Cardiac muscle cell (in vitro differentiated cells and primary cell): ENCODE measurements at regions not wholly inside any gene's neighbourhood (a gene's known extent, or its start where the extent isn't known, plus 50 kb on each side); places are given as distances from the start of the nearest gene placed in this dataset.
"Not testable (repeated sequence)": the region's sequence is repeated elsewhere in the genome, so short reads cannot be mapped to it uniquely, and the experiment has no call there.

Experiments
- DNase-seq, 2 donors: peaks; one replicate each; pipeline versions ENCODE4 v3.0.0 to v3.0.0-alpha.2; 2010 to 2017; ENCODE audit warnings: low read depth in 1 of 2, low spot score in 1 of 2
- H3K27ac ChIP-seq: fragments of 200-600 bp; sonication (generic); 2 replicates; pipeline ENCODE4 v1.5.1; 2016
- H3K27me3 ChIP-seq: fragments of 200-600 bp; sonication (generic); 2 replicates; pipeline ENCODE4 v1.6.0; 2016; ENCODE audit warnings: control low read depth
- H3K36me3 ChIP-seq: fragments of 200-600 bp; sonication (generic); 2 replicates; pipeline ENCODE4 v1.5.1; 2016; ENCODE audit warnings: control low read depth
- H3K4me1 ChIP-seq: fragments of 200-600 bp; sonication (generic); 2 replicates; pipeline ENCODE4 v1.8.1; 2017; ENCODE audit warnings: low read depth, mild to moderate bottlenecking, mixed run types
- H3K4me3 ChIP-seq: fragments of 200-600 bp; sonication (generic); 2 replicates; pipeline ENCODE4 v1.5.1; 2016; ENCODE audit warnings: mild to moderate bottlenecking
- H3K9me3 ChIP-seq: fragments of 200-600 bp; sonication (generic); 2 replicates; pipeline ENCODE4 v1.5.1; 2017; ENCODE audit warnings: low read depth, mild to moderate bottlenecking, control low read depth
- CTCF ChIP-seq: IDR thresholded peaks from 2 replicates; pipeline ENCODE4 v1.5.1; 2012; ENCODE audit warnings: low read depth, mild to moderate bottlenecking, low read length

- DNase-seq, result peak in 1 of 2 donors; percentile 38
- H3K27ac ChIP-seq, result no peak overlapping the region
- H3K4me1 ChIP-seq, result no peaks in the 10 kb centered on the region
- no peaks in the 10 kb centered on the region for H3K36me3 ChIP-seq
- H3K4me3 ChIP-seq, result no peak overlapping the region
- no peaks in the 10 kb centered on the region for H3K9me3 ChIP-seq
- no peaks in the 10 kb centered on the region for H3K27me3 ChIP-seq
- TF ChIP-seq CTCF, result no peak
Observed at GRCh38 chr5:125455041-125455440, 708.6 kb upstream of the ZNF608 start.

DNA sequence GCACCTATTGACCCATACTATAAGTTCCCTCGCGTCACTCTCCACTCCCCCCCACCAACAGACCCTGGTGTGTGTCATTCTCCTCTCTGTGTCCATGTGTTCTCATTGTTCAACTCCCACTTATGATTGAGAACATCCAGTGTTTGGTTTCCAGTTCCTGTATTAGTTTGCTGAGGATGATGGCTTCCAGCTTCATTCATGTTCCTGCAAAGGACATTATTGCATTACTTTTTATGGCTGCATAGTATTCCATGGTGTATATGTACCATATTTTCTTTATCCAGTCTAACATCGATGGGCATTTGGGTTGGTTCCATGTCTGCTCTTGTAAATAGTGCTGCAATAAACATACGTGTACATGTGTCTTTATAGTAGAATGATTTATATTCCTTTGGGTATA lies 709.6 kb upstream of the ZNF608 start:
- not testable (repeated sequence) for H3K27me3 ChIP-seq, DNase-seq, H3K4me3 ChIP-seq, H3K4me1 ChIP-seq, H3K9me3 ChIP-seq, H3K27ac ChIP-seq, H3K36me3 ChIP-seq

DNA sequence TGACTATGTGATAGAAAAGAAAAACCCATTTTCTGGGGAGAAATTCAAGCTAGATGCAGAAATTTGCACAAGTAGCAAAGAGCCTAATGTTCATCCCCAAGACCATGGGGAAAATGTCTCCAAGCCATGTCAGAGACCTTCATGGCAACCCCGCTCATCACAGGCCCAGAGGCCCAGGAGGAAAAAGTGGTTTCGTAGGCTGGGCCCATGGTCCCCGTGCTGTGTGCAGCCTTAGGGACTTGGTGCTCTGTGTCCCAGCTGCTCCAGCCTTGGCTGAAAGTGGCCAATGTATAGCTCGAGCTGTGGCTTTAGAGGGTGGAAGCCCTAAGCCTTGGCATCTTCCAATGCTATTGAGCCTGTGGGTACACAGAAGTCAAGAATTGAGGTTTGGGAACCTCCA lies 711.2 kb upstream of the ZNF608 start:
- no peak for TF ChIP-seq CTCF
- no peaks in the 10 kb centered on the region for H3K4me1 ChIP-seq
- no peaks in the 10 kb centered on the region for H3K9me3 ChIP-seq
- no peak overlapping the region for H3K4me3 ChIP-seq
- no peaks in the 10 kb centered on the region for H3K27me3 ChIP-seq
- no peak for DNase-seq
- H3K36me3 ChIP-seq, result no peaks in the 10 kb centered on the region
- no peak overlapping the region for H3K27ac ChIP-seq

DNA sequence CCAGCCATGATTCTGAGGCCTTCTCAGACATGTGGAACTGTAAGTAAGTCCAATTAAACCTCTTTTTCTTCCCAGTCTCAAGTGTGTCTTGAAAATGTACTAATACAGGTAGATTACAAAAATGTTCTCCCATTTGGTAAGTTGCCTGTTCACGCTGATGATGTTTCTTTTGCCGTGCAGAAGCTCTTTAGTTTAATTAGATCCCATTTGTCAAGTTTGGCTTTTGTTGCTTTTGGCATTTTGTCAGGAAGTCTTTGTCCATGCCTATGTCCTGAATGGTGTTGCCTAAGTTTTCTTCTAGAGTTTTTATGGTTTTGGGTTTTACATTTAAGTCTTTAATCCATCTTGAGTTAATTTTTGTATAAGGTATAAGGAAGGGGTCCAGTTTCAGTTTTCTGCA lies 712.5 kb upstream of the ZNF608 start:
- not testable (repeated sequence) for H3K36me3 ChIP-seq, H3K4me1 ChIP-seq, H3K27ac ChIP-seq, DNase-seq, H3K9me3 ChIP-seq, H3K4me3 ChIP-seq, H3K27me3 ChIP-seq

DNA sequence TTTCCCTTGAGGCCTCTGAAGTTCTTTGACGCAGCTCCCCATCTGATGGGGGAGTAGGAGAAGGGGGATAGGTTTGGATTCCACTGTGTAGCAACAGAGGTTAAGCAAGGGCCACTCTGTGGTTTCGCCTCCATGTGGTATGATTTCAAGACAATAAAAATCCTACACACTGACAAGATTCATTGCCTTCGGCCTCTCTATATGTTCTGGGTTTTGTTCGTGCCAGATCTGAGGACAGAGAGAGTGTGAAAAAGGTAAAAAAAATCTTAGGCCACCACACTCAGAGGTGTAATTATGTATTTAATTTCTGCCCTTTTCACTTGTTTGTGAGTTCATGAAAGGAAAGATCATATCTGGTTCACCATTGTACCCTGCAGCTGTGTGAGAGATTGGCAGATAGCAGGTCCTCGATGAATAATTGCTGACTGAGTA lies 715.2 kb upstream of the ZNF608 start:
- Histone ChIP-seq H3K27me3 (no peaks in the 10 kb centered on the region), H3K9me3 (no peaks in the 10 kb centered on the region), H3K4me1 (peaks cover 9% of the 10 kb centered on the region), H3K36me3 (no peaks in the 10 kb centered on the region), H3K27ac (no peak overlapping the region), H3K4me3 (no peak overlapping the region)
- no peak for TF ChIP-seq CTCF
- DNase-seq, result peak in 1 of 2 donors; percentile 71

DNA sequence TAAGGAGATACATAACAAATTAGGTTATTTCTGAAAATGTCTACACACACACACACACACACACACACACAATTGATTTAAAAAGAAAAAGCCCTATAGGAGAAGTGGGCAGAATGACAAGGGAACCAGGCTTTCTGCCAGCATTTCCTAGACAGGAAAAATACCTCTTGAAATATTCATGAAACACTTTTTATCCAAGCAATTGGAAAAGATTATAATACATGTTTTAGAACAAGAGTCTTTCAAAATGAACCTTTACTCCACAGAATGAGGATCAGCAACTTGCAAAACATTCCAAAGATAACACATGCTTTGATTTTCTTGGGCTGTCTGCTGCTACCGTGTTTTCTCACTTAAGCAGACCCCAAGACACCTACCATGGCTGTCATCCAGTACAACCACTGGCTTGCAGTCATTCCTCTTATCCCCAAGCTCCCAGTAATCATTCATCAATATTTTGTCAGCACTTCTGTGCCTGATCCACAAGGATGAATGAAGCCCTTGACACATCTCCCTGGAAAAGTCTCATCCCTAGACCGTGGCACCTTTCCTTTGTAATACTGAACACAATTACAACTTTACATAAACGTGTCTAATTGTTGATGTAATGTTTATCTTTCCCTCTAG lies 717.1 kb upstream of the ZNF608 start:
- peak overlapping the region; percentile 65 for H3K27ac ChIP-seq
- DNase-seq, result peak; percentile 4 to 72

More for the DNA sequence above, 717.1 kb upstream of the ZNF608 start:
- Histone ChIP-seq H3K36me3 (no peaks in the 10 kb centered on the region), H3K27me3 (no peaks in the 10 kb centered on the region), H3K9me3 (no peaks in the 10 kb centered on the region), H3K4me1 (peaks cover 9% of the 10 kb centered on the region), H3K4me3 (no peak overlapping the region)
- no peak for TF ChIP-seq CTCF
